ENCODE measurements at regions not wholly inside any gene's neighbourhood (a gene's known extent, or its start where the extent isn't known, plus 50 kb on each side); places are given as distances from the start of the nearest gene placed in this dataset.
A peak's percentile ranks its signal among the peaks of the same experiment; 100 is the strongest.
"Not testable (repeated sequence)": the region's sequence is repeated elsewhere in the genome, so short reads cannot be mapped to it uniquely, and the experiment has no call there.

DNA sequence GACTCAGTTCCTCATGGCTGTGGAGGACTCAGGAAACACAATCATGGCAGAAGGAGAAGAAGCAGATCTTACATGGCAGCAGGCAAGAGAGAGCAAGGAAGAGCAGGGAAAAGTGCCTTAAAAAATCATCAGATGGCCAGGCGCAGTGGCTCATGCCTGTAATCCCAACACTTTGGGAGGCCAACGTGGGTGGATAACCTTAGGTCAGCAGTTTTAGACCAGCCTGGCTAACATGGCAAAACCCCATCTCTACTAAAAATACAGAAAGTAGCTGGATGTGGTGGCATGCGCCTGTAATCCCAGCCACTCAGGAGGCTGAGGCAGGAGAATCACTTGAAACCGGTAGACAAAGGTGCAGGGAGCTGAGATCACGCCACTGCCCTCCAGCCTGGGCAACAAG, 664.6 kb downstream of the DTWD2 start:
- H3K4me3 ChIP-seq; FAIRE-seq; DNase-seq (ENCODE audit: low read depth in 1 of 2, low spot score in 1 of 2); H3K4me1 ChIP-seq; H3K9me3 ChIP-seq; H3K4me2 ChIP-seq; POLR2A ChIA-PET; H3K27ac ChIP-seq; ATAC-seq: not testable (repeated sequence)
- WGBS (ENCODE audit: missing lambda C conversion rate) = 11% methylated on average over 5 of the region's 5 CpGs
- TF ChIP-seq MAFK (IDR thresholded peaks at IDR 0.05; ENCODE audit: partially characterized antibody) = peak; percentile 56
- CTCF ChIA-PET = interaction anchor here (0.7 kb wide), 1 partner anchor 1321 kb away, joined by 5 read pairs; no protein-coding TSS in a partner anchor

DNA sequence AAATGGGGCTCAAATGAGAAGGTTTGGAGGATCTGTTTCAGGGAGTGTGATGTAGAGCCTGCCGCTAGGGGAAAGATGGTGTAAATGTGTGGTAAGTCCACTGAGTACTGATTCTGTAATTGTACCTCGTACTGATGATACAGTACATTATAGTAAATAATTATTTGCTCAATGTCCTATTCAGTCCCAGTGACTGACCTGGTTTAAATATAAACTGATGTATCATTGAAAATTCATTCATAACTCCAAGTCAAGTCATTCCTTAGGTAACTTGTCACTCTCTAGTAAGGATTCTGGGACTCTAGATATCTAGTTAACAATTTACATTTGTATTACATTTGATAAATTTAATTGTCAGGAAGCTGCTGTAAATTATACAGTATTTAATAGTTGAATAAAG, 667.3 kb downstream of the DTWD2 start:
- Histone ChIP-seq H3K4me2 (no peak overlapping the region), H3K4me3 (no peak overlapping the region), H3K4me1 (no peaks in the 10 kb centered on the region), H3K9me3 (no peaks in the 10 kb centered on the region), H3K27ac (no peak overlapping the region)
- ChIA-PET CTCF (no interaction called here), POLR2A (no interaction called here)
- DNase-seq (ENCODE audit: low read depth in 1 of 2, low spot score in 1 of 2) (no peak), FAIRE-seq (no peak), ATAC-seq (no peak)
- TF ChIP-seq, protein P1, sequence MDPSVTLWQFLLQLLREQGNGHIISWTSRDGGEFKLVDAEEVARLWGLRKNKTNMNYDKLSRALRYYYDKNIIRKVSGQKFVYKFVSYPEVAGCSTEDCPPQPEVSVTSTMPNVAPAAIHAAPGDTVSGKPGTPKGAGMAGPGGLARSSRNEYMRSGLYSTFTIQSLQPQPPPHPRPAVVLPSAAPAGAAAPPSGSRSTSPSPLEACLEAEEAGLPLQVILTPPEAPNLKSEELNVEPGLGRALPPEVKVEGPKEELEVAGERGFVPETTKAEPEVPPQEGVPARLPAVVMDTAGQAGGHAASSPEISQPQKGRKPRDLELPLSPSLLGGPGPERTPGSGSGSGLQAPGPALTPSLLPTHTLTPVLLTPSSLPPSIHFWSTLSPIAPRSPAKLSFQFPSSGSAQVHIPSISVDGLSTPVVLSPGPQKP (IDR thresholded peaks at IDR 0.05; ENCODE audit: low read depth, low read length) = no peak
- TF ChIP-seq RAD21 (conservative IDR thresholded peaks at IDR 0.05 in 1 of 2, IDR thresholded peaks at IDR 0.05 in 1 of 2) = no peak
- no peak for TF ChIP-seq MYC (IDR thresholded peaks at IDR 0.05; ENCODE audit: borderline replicate concordance, low read length)
- TF ChIP-seq, protein P2, sequence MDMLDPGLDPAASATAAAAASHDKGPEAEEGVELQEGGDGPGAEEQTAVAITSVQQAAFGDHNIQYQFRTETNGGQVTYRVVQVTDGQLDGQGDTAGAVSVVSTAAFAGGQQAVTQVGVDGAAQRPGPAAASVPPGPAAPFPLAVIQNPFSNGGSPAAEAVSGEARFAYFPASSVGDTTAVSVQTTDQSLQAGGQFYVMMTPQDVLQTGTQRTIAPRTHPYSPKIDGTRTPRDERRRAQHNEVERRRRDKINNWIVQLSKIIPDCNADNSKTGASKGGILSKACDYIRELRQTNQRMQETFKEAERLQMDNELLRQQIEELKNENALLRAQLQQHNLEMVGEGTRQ (IDR thresholded peaks at IDR 0.05) = no peak
- no peak for TF ChIP-seq NR3C1 (IDR thresholded peaks at IDR 0.05)
- no peak for TF ChIP-seq TFCP2L1 (CRISPR knock-in tag; IDR thresholded peaks at IDR 0.05)
- TF ChIP-seq, protein P3, sequence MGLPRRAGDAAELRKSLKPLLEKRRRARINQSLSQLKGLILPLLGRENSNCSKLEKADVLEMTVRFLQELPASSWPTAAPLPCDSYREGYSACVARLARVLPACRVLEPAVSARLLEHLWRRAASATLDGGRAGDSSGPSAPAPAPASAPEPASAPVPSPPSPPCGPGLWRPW (IDR thresholded peaks at IDR 0.05) = no peak
- TF ChIP-seq, protein P4, sequence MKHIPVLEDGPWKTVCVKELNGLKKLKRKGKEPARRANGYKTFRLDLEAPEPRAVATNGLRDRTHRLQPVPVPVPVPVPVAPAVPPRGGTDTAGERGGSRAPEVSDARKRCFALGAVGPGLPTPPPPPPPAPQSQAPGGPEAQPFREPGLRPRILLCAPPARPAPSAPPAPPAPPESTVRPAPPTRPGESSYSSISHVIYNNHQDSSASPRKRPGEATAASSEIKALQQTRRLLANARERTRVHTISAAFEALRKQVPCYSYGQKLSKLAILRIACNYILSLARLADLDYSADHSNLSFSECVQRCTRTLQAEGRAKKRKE (CRISPR knock-in tag; IDR thresholded peaks at IDR 0.05; ENCODE audit: low read depth) = no peak
- TF ChIP-seq RFX5 (IDR thresholded peaks at IDR 0.05) = no peak
- TF ChIP-seq EHMT2 (IDR thresholded peaks at IDR 0.05; ENCODE audit: low read depth) = no peak
- no peak for TF ChIP-seq SREBF2 (IDR thresholded peaks at IDR 0.05)
- 3% methylated on average over 2 of the region's 2 CpGs for WGBS (ENCODE audit: missing lambda C conversion rate)

DNA sequence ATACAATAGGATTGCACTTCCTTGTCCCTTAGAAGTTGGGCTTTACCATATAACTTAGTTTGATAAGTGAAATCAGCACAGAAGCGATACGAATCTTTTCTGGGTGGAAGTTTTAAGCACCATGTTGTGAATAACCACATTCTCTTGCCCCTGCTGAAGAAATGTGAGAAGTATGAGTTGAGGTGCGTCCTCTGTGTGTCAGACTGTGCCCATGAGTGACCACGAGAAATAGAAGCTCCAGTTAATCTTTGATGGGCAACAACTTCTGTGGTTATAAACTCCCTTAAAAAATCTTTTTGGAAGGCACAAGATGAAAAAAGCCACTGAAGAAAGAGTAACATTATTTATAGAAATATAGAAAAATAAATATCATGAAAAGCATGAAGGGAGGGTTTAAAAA, 668.2 kb downstream of the DTWD2 start:
- TF ChIP-seq JUN (IDR thresholded peaks at IDR 0.05) = no peak
- TF ChIP-seq HEYL (CRISPR knock-in tag; IDR thresholded peaks at IDR 0.05) = no peak
- TF ChIP-seq FOSB (CRISPR knock-in tag; IDR thresholded peaks at IDR 0.05) = no peak
- no peak for TF ChIP-seq MAFK (IDR thresholded peaks at IDR 0.05; ENCODE audit: partially characterized antibody)
- TF ChIP-seq RNF2 (IDR thresholded peaks at IDR 0.05; ENCODE audit: borderline replicate concordance, low read depth) = no peak
- TF ChIP-seq, protein P4 (CRISPR knock-in tag; IDR thresholded peaks at IDR 0.05; ENCODE audit: low read depth) = no peak
- TF ChIP-seq CBX8 (IDR thresholded peaks at IDR 0.05) = no peak
- FAIRE-seq = no peak

More for the DNA sequence above, 668.2 kb downstream of the DTWD2 start:
- DNase-seq (ENCODE audit: low read depth in 1 of 2, low spot score in 1 of 2) (no peak), ATAC-seq (no peak)
- no peak overlapping the region for H3K4me2 ChIP-seq
- ChIA-PET POLR2A (no interaction called here), CTCF (no interaction called here)
- no peaks in the 10 kb centered on the region for H3K9me3 ChIP-seq
- no peak overlapping the region for H3K27ac ChIP-seq
- WGBS (ENCODE audit: missing lambda C conversion rate) = 11% methylated on average over 4 of the region's 4 CpGs
- H3K4me3 ChIP-seq = no peak overlapping the region
- H3K4me1 ChIP-seq = no peaks in the 10 kb centered on the region
